DMS 273 (cell line): ENCODE measurements at regions not wholly inside any gene's neighbourhood (a gene's known extent, or its start where the extent isn't known, plus 50 kb on each side); places are given as distances from the start of the nearest gene placed in this dataset.

Experiments
- DNase-seq: peaks from one replicate; lab custom pipeline; 2025; ENCODE audit not compliant: unreplicated experiment; lab: John Stamatoyannopoulos, UW

GRCh38 chr2:16507655-16508489, 157.8 kb downstream of the CYRIA start:
- DNase-seq: peak; percentile 78

- DNase-seq: no peak
Measured at GRCh38 chr2:16506366-16506765, 159.3 kb downstream of the CYRIA start.

- DNase-seq: no peak
Measured at GRCh38 chr2:16496426-16497388, 168.9 kb downstream of the CYRIA start.

- DNase-seq: no peak
Measured at GRCh38 chr2:16495509-16496208, 170.0 kb downstream of the CYRIA start.

- no peak for DNase-seq
Measured at GRCh38 chr2:16494836-16495508, 170.7 kb downstream of the CYRIA start.

- no peak for DNase-seq
Measured at GRCh38 chr2:16493788-16494187, 171.8 kb downstream of the CYRIA start.

GRCh38 chr2:16487686-16488085, 177.9 kb downstream of the CYRIA start:
- peak; percentile 53 for DNase-seq

GRCh38 chr2:16485251-16485650, 180.4 kb downstream of the CYRIA start:
- DNase-seq: no peak

GRCh38 chr2:16482460-16482859, 183.2 kb downstream of the CYRIA start:
- DNase-seq: no peak

- DNase-seq: no peak
Measured at GRCh38 chr2:16481351-16481750, 184.3 kb downstream of the CYRIA start.

GRCh38 chr2:16479721-16480120, 185.9 kb downstream of the CYRIA start:
- DNase-seq: no peak

- DNase-seq: no peak
Measured at GRCh38 chr2:16478434-16479210, 187.0 kb downstream of the CYRIA start.

GRCh38 chr2:16477648-16478047, 188.0 kb downstream of the CYRIA start:
- no peak for DNase-seq

GRCh38 chr2:16476866-16477265, 188.8 kb downstream of the CYRIA start:
- DNase-seq: no peak

- DNase-seq: no peak
Measured at GRCh38 chr2:16475986-16476567, 189.6 kb downstream of the CYRIA start.

- DNase-seq: no peak
Measured at GRCh38 chr2:16475586-16475985, 190.0 kb downstream of the CYRIA start.

- no peak for DNase-seq
Measured at GRCh38 chr2:16473575-16473974, 192.1 kb downstream of the CYRIA start.

GRCh38 chr2:16470936-16471490, 194.6 kb downstream of the CYRIA start:
- no peak for DNase-seq

GRCh38 chr2:16466821-16467151, 198.8 kb downstream of the CYRIA start:
- no peak for DNase-seq
